Erythroblast (primary cell): ENCODE measurements at regions not wholly inside any gene's neighbourhood (a gene's known extent, or its start where the extent isn't known, plus 50 kb on each side); places are given as distances from the start of the nearest gene placed in this dataset.

Experiments used
- GATA1 ChIP-seq: IDR thresholded peaks from 2 replicates; pipeline ENCODE4 v1.6.1; 2011; ENCODE audit warnings: low read depth, mild to moderate bottlenecking, control low read depth, low read length, moderate library complexity
- POLR2A ChIP-seq: IDR thresholded peaks from 2 replicates; pipeline ENCODE4 v1.6.1; 2011; ENCODE audit warnings: mild to moderate bottlenecking, low read length

- TF ChIP-seq POLR2A (no peak), GATA1 (no peak)
Measured at GRCh38 chr2:155958834-155959233, 373.7 kb downstream of the NR4A2 start.
